HG02938 (cell line): ENCODE measurements at regions not wholly inside any gene's neighbourhood (a gene's known extent, or its start where the extent isn't known, plus 50 kb on each side); places are given as distances from the start of the nearest gene placed in this dataset.

Experiments used
- ATAC-seq: cut with Tn5 transposase; IDR thresholded peaks from one replicate; pipeline ENCODE4 v1.9.1; 2021; ENCODE audit warnings: mild to moderate bottlenecking, moderate library complexity; ENCODE audit not compliant: unreplicated experiment

GRCh38 chr7:118671149-118671548, 446.6 kb downstream of the ANKRD7 start:
- no peak for ATAC-seq

GRCh38 chr7:118684796-118685195, 460.3 kb downstream of the ANKRD7 start:
- ATAC-seq: no peak

- no peak for ATAC-seq
Observed at GRCh38 chr7:118689403-118689802, 464.9 kb downstream of the ANKRD7 start.

DNA sequence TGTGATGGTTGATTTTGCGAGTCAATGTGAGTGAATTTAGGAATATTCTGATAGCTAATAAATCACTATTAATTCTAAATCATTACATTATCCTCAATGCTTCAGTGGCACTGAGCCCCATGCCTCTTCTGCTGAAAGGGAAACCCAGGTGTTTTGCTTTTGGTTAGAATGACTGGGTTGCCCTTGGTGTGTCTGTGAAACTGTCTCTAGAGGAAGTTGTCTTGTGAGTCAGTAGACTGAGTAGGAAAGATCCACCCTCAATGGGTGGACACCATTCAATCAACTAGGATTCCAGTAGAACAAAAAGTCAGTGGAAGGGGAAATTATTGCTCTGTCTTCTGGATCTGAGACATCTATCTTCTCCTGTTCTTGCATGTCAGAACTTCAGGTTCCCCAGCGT, 472.4 kb downstream of the ANKRD7 start:
- no peak for ATAC-seq

- ATAC-seq: no peak
Observed at GRCh38 chr7:118699222-118699621, 474.7 kb downstream of the ANKRD7 start.

DNA sequence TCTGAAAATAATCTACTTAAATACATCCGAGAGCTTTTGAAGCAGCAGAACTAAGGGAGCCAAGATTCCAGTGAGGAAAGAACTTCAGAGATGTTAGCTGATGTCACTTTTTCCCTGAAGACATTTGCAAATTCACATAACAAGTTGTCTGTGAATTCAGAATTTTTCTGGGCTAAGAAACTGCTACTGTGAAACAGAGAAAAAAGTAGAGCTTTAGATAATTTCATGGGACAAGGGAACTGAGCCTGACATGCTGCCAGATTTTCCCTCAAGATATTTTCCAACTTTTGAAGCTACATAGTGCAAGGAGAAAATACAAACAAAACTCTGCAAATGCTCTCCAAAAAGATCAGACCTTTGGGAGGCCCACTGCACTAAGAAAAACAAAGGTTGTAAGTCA, 484.2 kb downstream of the ANKRD7 start:
- no peak for ATAC-seq

DNA sequence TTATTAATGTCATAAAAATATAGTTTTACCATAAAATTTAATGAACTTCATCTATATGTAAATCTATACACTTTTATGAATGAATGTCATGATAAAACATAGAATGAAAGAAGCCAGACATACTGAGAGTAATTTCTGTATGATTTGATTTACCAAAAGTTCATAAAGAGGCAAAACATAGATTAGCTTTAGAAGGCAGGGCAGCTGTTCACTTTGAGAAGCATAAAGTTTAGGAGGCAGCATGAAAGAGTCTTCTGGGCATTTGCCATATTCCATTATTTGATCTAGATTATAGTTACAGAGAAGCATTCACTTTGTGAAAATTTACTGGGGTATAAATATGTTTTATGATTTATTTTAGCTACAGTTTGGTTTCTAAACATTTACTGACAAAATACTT, 487.2 kb downstream of the ANKRD7 start:
- ATAC-seq: no peak

DNA sequence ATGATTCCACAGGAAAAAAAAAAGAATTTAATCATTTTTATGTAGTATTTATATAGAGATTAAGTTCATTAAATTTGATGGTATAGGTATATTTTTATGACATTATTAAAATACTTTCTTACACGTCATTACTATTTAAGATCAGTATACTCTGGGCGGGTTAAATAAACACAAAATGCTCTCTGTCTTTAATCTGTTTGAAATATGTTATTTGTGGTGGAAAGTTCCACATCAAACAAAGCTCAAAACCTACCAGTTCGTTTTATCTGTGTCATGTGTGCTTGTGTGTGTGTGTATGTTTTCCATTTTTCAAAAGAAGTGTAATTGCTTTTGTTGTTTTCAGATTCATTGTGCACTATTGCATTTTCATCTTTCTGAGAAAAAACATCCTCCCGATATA, 488.5 kb downstream of the ANKRD7 start:
- ATAC-seq: no peak

- no peak for ATAC-seq
Observed at GRCh38 chr7:118720632-118721031, 496.1 kb downstream of the ANKRD7 start.

- no peak for ATAC-seq
Observed at GRCh38 chr7:118731854-118732253, 507.4 kb downstream of the ANKRD7 start.

DNA sequence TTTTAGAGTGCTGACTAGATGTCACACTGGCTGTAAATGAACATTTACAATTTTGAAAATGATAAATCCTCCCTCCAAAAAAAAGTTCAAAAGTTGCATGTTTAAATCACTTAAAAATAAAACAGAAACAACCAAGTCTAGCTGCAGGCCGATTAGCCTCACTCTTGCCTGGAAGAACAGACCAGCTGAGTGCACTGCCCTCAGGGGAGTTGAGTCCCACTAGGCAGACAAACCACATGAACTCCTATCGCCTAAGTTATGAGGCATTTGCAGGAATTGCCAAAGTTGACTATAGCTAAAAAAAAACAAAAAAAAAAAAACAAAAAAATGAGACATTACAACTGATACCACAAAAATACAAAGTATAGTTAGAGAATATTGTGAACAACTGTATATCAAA, 510.0 kb downstream of the ANKRD7 start:
- ATAC-seq: no peak

DNA sequence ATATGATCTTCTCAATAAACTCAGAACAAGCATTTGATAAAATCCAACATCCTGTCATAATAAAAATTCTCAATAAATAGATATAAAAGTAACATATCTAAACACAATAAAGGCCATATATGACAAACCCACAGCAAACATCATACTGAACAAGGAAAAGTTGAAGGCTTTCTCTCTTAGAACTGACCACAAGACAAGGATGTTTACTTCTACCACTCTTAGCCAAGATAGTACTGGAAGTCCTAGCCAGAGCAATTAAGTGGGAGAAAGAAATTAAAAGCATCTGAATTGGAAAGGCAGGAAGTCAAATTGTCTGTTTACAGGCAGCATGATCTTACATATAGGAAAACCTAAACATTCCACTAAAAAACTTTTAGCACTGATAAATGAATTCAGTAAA, 510.9 kb downstream of the ANKRD7 start:
- no peak for ATAC-seq

GRCh38 chr7:118737935-118738334, 513.4 kb downstream of the ANKRD7 start:
- no peak for ATAC-seq

- ATAC-seq: no peak
Observed at GRCh38 chr7:118745927-118746326, 521.4 kb downstream of the ANKRD7 start.

DNA sequence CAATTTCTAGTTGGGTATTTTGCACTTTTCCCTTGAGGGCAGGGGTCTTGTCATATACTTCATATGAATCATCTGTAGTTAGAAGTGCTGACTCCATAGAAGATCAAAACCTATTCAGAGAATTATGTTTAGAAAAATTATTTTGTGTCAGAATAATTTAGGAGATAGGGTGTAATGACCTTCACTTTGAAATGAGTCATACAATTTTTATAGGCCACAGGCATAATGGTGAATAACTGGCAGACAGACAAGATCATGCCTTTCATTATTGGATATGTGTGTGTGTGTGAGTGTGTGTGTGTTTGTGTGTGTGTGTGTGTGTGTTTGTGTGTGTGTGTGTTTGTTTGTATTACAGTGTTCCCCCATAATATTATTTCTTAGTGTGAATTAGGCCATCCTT, 523.0 kb downstream of the ANKRD7 start:
- ATAC-seq: no peak

GRCh38 chr7:118753479-118753878, 529.0 kb downstream of the ANKRD7 start:
- ATAC-seq: no peak

- no peak for ATAC-seq
Observed at GRCh38 chr7:118754608-118755007, 530.1 kb downstream of the ANKRD7 start.

DNA sequence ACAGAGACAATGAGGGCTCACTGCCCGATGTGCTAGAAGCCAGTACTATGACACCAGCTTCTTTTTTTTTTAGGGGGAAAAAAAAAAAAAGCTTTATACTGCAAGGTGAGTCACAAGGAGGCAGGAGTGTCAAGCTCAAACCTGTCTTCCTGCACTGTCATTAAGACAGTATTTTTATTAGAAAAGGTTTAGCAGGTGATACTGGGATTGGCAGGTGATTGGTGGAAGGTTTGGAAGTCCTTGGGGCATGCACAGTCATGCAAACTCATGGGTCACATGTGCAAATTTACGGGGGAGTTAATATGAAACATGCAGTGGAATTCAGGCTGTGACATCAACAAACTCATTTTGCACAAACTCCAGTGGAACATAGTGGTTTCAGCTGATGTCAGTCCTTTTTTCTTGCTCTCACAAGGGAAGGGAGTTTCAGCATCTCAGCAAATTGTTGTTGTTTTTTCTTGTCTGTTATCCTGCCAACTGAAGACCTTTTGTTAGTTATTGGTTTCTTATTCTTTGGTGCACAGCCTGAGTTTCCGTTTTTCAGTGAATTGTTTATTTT, 530.6 kb downstream of the ANKRD7 start:
- ATAC-seq: no peak

DNA sequence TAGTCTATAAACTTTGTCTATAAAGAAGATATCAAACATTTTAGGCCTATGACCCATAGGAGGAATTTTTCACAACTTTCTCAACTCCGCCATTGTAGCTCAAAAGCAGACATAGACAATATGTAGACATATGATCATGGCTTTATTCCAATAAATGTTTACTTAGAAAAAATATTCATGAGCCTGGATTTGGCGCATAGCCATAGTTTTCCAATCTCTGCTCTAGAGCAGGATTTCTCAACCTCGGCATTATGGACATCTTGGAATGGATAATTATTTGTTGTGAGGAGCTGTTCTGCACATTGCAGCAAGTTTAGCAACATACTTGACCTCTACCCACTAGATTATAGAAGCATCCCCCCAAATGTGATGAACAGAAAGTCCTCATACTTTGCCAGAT, 532.6 kb downstream of the ANKRD7 start:
- ATAC-seq: no peak

DNA sequence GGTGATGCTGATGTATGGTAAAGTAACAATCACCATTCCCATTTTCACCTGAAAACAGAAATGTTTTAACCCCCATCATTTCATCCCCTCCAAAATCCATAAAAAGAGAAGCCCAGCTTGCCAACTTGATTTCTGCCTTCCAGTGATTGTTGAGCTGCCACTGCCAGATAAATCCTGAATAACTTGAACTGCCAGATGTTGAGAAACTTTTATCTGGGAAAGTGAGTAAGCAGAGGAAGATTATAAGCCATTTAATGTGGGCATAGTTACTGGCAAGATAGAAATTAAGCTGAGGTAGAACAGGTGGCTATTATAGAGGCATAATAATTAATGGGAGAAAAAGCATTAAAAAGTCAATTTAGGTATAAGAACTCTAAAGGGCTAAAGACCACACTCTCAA, 534.1 kb downstream of the ANKRD7 start:
- no peak for ATAC-seq

DNA sequence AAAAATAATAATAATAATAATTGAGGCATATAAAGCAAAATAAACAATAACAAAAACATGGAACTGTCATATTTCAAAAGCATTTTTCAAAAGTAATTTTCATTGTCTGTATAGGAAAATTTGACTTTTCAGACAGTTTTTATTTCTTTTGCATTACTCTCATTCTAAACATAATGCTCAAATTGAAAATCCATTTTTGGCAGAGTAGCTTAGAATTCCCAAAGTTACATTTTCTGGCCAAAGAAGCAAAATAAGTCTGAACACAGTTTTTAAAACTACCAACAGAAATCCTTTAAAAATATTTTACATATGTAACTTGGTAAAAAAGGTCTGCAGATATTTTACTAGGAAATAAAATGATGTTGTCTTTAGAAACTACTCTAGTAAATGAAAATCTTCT, 535.4 kb downstream of the ANKRD7 start:
- ATAC-seq: no peak

DNA sequence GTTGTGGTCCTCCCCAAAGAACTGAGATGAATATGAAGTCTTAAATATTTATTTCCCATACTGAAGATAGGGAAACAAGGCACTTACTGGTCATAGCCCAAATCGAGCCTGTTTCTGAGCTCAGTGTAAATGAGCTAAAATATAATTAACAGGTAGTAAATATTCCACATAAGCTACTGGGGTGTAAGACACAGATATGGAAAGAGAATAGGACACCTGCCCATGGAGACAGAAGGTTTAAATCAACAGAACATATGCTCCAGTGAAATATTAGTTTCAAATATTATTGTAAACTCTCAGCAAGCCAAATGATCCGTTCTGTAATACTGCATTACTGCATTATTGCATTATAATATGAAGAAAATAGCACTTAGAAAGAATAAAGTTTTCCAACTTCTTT, 537.9 kb downstream of the ANKRD7 start:
- ATAC-seq: no peak

DNA sequence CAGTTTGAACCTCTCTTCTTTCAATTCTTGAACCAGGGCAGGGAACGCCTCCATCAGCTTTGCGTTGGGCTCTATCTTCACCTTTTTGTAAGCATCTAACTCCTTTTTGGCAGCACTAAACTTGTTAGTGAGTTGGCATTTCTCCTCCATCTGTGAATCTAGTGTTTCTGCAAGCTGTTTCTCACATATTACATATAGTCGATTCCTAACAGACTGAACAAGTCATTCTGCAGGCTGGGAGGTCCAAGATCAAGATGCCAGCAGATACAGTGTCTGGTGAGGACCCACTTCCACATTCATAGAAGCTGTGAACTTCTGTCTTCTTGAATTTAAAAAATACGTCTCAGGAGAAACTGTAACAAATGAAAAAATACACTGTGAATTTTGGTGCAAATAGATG, 539.7 kb downstream of the ANKRD7 start:
- no peak for ATAC-seq

DNA sequence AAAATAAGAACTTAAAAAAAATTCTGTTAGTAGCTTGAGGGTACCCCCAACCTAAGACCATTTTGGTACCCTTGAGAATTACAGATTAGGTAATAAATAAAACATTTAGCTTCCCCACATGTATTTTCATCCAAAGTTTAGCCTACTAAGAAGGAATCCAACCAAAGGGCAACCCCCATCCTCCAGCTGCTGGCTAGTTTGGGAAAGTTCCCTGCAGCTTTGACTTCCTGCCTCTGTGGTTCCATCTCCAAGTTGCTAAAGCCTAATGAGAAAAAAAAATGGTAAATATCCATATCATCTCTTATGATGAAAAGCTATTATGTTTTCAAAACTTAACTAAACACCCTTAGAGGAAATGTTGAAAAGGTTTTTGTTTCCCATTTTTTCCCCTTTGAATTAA, 547.2 kb downstream of the ANKRD7 start:
- ATAC-seq: no peak
